ENCODE measurements at regions not wholly inside any gene's neighbourhood (a gene's known extent, or its start where the extent isn't known, plus 50 kb on each side); places are given as distances from the start of the nearest gene placed in this dataset.

DNA sequence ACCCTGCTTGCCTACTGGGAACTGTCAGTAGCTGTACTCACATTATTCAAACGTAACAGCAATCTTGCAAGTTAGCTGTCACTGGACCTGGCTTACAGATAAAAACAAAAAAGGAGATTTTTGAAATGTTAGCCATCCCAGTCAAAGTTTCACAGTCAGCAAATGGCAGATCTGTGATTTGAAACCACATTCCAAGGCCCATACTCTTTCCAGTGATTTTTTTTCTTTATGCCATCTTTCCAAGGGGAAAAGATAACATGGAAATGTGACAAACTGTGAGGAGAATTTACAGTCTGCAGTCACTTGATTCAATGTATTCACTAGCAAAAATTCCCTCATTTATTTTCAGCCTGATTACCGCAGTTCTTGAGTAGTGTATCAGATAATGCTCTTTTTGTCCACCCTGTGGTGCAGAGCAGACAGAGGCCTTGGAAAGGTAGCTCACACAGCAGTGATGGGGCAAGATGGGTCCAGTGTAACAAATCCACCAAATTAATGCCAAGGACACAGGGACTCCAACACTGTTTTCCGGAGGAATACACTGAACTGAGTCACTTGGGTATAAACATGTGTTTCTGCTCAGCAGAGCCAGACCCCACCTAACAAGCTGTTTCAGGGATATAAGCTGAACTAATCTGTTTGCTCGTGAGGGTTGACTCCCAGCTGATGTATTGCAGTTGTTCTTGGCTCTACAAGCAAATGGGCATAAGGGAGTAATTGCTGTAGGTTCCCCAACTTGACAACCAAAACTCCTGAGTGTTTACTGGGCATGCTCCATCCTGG lies 49.9 kb upstream of the ADGRF1 start:
- H2AFZ ChIP-seq (ENCODE audit: low read depth, low read length) = no peak overlapping the region
- in situ Hi-C loops (cut with MboI) = no loop called here
- no peak for TF ChIP-seq SRSF1 (IDR thresholded peaks at IDR 0.05; ENCODE audit: low read depth, low read length)
- TF ChIP-seq ZNF324 (CRISPR knock-in tag; IDR thresholded peaks at IDR 0.05) = no peak
- TF ChIP-seq ELF1 (tag; IDR thresholded peaks at IDR 0.05) = no peak
- TF ChIP-seq CBX5 (IDR thresholded peaks at IDR 0.05; ENCODE audit: borderline replicate concordance, low read depth) = no peak
- TF ChIP-seq JUN (IDR thresholded peaks at IDR 0.05; ENCODE audit: borderline replicate concordance, low read depth, low read length) = no peak
- no peak for TF ChIP-seq JUN (CRISPR knock-in tag; IDR thresholded peaks at IDR 0.05; ENCODE audit: borderline replicate concordance)
- no peak for TF ChIP-seq MEF2D (tag; conservative IDR thresholded peaks at IDR 0.05; ENCODE audit: low read depth)
- TF ChIP-seq ZNF121 (CRISPR knock-in tag; conservative IDR thresholded peaks at IDR 0.05) = no peak
- TF ChIP-seq MTA2 (IDR thresholded peaks at IDR 0.05; ENCODE audit: low read depth) = no peak
- no peak for TF ChIP-seq ASH1L (IDR thresholded peaks at IDR 0.05; ENCODE audit: borderline replicate concordance, low read depth, partially characterized antibody)
- TF ChIP-seq, protein P1, sequence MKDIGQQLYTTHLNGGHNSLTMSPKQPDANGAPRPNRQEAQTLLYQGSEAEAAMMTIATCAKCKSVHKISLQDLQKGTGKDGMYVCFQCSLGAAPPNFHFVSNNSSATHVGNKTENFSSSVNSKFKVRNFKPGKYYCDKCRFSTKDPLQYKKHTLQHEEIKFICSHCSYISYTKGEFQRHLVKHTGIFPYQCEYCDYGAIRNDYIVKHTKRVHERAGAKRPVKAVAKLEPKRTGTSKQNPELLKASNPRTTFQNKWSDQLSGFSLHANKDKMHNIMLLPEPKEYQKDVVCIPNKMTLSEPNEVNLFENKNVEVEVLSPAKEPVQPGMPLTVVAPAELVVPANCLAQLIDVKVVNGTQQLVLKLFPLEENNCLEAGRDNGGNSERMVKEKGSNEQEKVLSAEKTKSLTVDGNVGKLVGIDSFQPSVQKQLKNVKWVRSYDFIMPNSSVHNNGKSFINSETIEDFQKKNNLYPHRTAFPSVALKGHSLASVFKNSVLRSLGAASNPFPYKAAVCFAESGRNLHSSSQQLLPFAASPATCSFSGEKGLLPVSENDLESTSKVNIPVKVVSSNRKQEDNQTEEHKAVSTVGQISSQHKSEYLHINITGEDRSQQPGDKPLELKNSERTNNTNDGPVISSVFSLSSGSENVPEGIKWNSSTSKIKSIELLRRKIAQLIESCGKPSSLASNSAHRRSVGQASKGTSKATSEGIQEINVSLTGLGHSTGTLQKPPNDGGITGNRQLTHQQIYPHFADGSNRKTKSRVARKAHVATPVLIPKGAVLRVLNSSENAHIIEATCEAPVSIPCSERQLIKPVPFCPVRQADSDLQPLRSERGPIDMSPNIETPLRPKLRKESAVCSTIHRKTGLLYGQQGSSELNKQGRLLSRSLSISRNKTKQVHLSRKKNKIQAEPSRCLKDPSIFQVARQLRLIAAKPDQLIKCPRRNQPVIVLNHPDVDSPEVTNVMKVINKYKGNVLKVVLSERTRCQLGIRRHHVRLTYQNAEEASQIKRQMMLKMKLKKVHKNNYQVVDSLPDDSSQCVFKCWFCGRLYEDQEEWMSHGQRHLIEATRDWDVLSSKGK (CRISPR knock-in tag; IDR thresholded peaks at IDR 0.05) = no peak
- no peak for TF ChIP-seq TAF9B (IDR thresholded peaks at IDR 0.05; ENCODE audit: partially characterized antibody)
- no peak for TF ChIP-seq PHF21A (IDR thresholded peaks at IDR 0.05; ENCODE audit: borderline replicate concordance, low read depth)
- TF ChIP-seq TAF1 (IDR thresholded peaks at IDR 0.05; ENCODE audit: control insufficient read depth, extremely low read depth, insufficient read depth, low read length, severe bottlenecking) = no peak
- no peak for TF ChIP-seq ZNF311 (CRISPR knock-in tag; IDR thresholded peaks at IDR 0.05)
- TF ChIP-seq ERF (CRISPR knock-in tag; IDR thresholded peaks at IDR 0.05) = no peak
- no peak for TF ChIP-seq BCL6 (CRISPR knock-in tag; IDR thresholded peaks at IDR 0.05)
- no peak for TF ChIP-seq FOXK1 (CRISPR knock-in tag; IDR thresholded peaks at IDR 0.05; ENCODE audit: borderline replicate concordance)
- TF ChIP-seq, protein P2, sequence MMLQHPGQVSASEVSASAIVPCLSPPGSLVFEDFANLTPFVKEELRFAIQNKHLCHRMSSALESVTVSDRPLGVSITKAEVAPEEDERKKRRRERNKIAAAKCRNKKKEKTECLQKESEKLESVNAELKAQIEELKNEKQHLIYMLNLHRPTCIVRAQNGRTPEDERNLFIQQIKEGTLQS (IDR thresholded peaks at IDR 0.05) = no peak
- TF ChIP-seq, protein P2 (CRISPR knock-in tag; conservative IDR thresholded peaks at IDR 0.05) = no peak
- no peak for TF ChIP-seq EHMT2 (IDR thresholded peaks at IDR 0.05)
- no peak overlapping the region for H3K27ac ChIP-seq (ENCODE audit: extremely low read depth, low read depth, low read length)
- no peaks in the 10 kb centered on the region for H3K9me1 ChIP-seq (ENCODE audit: control insufficient read depth, insufficient read depth, low read length)
- CTCF ChIA-PET (ENCODE audit: low intra/inter-chr PET ratio) = no interaction called here
- no peak overlapping the region for H3K4me2 ChIP-seq (ENCODE audit: insufficient read depth, low read length)
- H3K4me1 ChIP-seq (replicated peaks in 1 of 2; ENCODE audit: control insufficient read depth in 2 of 2, insufficient read depth in 2 of 2, low read length in 2 of 2) = no peaks in the 10 kb centered on the region
- FAIRE-seq (no peak), ATAC-seq (no peak), DNase-seq (ENCODE audit: extremely low read depth in 1 of 4, low spot score in 3 of 4) (no peak)
- POLR2A ChIA-PET = interaction anchor here (0.9 to 1.0 kb wide), 2 partner anchors 14 to 216 kb away, joined by 3 read pairs; no protein-coding TSS in a partner anchor
- intact Hi-C loops (cut with micrococcal nuclease) = no loop called here
- H3K4me3 ChIP-seq = no peak overlapping the region
- no peaks in the 10 kb centered on the region for H4K20me1 ChIP-seq (replicated peaks; ENCODE audit: control insufficient read depth, insufficient read depth, low read length)
- 0% methylated on average over 4 of the region's 4 CpGs for WGBS (ENCODE audit: insufficient coverage, low coverage, missing lambda C conversion rate)
- BruUV-seq (replicated peaks) = no TSS peak
- no peaks in the 10 kb centered on the region for H3K36me3 ChIP-seq (ENCODE audit: control insufficient read depth, insufficient read depth, low read length)
- no peak overlapping the region for H3K9ac ChIP-seq (ENCODE audit: insufficient read depth in 1 of 2, low read depth in 2 of 2, low read length in 2 of 2)
- no peaks in the 10 kb centered on the region for H3K79me2 ChIP-seq (ENCODE audit: control insufficient read depth, insufficient read depth, low read length)
- H3K9me3 ChIP-seq (replicated peaks; ENCODE audit: control insufficient read depth, insufficient read depth, low read depth, low read length) = no peaks in the 10 kb centered on the region
- H3K27me3 ChIP-seq (ENCODE audit: control insufficient read depth in 2 of 2, insufficient read depth in 2 of 2, low read length in 2 of 2) = peaks cover 0 to 4% of the 10 kb centered on the region in 2 experiments; a peak in 1 of 5 replicates
